Rectal smooth muscle tissue (tissue), 1 donor: ENCODE measurements at regions not wholly inside any gene's neighbourhood (a gene's known extent, or its start where the extent isn't known, plus 50 kb on each side); places are given as distances from the start of the nearest gene placed in this dataset.

Experiments used
- H3K27ac ChIP-seq: one replicate; pipeline ENCODE4 v1.7.0; 2013; ENCODE audit warnings: low read depth, low read length, inconsistent platforms
- H3K27me3 ChIP-seq: one replicate; pipeline ENCODE4 v1.7.0; 2013; ENCODE audit warnings: low read length; ENCODE audit not compliant: control insufficient read depth, insufficient read depth
- H3K36me3 ChIP-seq: one replicate; pipeline ENCODE4 v1.7.0; 2013; ENCODE audit warnings: low read length; ENCODE audit not compliant: control insufficient read depth, insufficient read depth
- H3K4me1 ChIP-seq: one replicate; pipeline ENCODE4 v1.7.0; 2013; ENCODE audit warnings: low read length; ENCODE audit not compliant: control insufficient read depth, insufficient read depth
- H3K4me3 ChIP-seq: one replicate; pipeline ENCODE4 v1.7.0; 2013; ENCODE audit warnings: low read length
- H3K9ac ChIP-seq: one replicate; pipeline ENCODE4 v1.7.0; 2013; ENCODE audit warnings: low read length

DNA sequence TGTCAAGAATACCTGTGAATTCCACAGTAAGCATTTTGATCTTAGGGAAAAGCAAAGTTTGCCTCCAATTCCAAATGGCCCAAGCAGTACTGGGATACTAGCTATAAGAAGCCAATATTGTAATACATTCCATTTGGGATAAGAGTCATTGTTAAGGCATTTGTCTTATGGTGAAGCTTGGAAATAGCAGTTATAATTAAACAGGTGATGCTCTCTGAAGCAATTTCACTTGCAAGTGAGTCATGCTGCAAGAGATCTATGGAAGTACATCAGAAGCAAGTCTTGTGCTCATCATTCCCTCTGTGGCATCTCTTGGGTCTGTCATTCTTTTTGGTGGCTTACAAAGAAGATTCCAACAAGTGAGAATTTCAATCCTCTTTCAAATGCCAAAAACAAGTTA lies 386.4 kb upstream of the RPS6KA3 start:
- no peaks in the 10 kb centered on the region for H3K36me3 ChIP-seq
- H3K27ac ChIP-seq = no peak overlapping the region
- H3K9ac ChIP-seq = no peak overlapping the region
- no peaks in the 10 kb centered on the region for H3K4me1 ChIP-seq
- H3K4me3 ChIP-seq = no peak overlapping the region
- no peaks in the 10 kb centered on the region for H3K27me3 ChIP-seq

DNA sequence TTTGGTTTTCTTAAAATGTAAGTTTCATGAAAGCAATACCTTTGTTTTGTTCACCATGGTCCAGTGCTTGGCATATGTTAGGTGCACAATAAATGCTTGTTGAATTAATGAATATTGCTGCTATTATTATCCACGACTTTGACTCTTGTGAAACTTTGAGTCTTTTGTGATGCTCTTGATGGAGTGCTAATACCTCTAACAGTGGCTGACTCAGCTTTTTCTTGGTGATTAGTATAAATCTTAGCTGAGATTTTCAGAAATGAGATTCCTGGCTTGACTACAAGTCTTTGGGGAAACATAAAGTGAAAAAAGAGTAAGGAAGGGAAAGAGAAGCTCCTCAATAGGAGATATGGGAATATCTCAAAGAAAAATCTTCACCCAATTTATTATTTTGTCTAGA lies 375.2 kb upstream of the RPS6KA3 start:
- Histone ChIP-seq H3K27ac (no peak overlapping the region), H3K4me3 (no peak overlapping the region), H3K36me3 (no peaks in the 10 kb centered on the region), H3K27me3 (no peaks in the 10 kb centered on the region), H3K9ac (no peak overlapping the region), H3K4me1 (no peaks in the 10 kb centered on the region)

DNA sequence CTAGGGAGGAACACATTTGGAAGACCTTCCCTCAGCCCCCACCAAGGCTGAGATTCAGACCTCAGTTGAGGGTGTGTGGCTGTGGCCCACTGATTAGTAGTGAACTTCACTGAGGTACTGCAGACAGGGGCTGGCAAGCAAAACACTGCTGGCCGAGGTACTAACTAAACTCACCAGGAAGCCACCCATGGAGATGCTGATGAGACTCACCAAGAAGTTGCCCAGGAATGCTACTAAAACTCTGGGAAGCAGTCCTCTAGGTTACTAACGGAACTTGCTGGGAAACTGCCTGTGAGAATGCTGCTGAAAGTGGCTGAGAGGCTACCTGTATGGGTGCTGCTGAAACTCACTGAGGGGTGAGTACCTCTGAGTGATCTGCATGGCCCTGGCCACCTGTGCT lies 372.4 kb upstream of the RPS6KA3 start:
- H3K4me1 ChIP-seq = no peaks in the 10 kb centered on the region
- H3K36me3 ChIP-seq = no peaks in the 10 kb centered on the region
- H3K27me3 ChIP-seq = no peaks in the 10 kb centered on the region
- H3K4me3 ChIP-seq = no peak overlapping the region
- no peak overlapping the region for H3K9ac ChIP-seq
- H3K27ac ChIP-seq = no peak overlapping the region

- H3K36me3 ChIP-seq = no peaks in the 10 kb centered on the region
- no peaks in the 10 kb centered on the region for H3K27me3 ChIP-seq
- no peaks in the 10 kb centered on the region for H3K4me1 ChIP-seq
Observed at GRCh38 chrX:20637351-20637750, 370.6 kb upstream of the RPS6KA3 start.

GRCh38 chrX:20633451-20633850 lies 366.7 kb upstream of the RPS6KA3 start:
- Histone ChIP-seq H3K4me3 (no peak overlapping the region), H3K9ac (no peak overlapping the region), H3K27me3 (no peaks in the 10 kb centered on the region), H3K36me3 (no peaks in the 10 kb centered on the region), H3K4me1 (no peaks in the 10 kb centered on the region), H3K27ac (no peak overlapping the region)

More at GRCh38 chrX:20637351-20637750, 370.6 kb upstream of the RPS6KA3 start:
- Histone ChIP-seq H3K4me3 (no peak overlapping the region), H3K9ac (no peak overlapping the region), H3K27ac (no peak overlapping the region)

GRCh38 chrX:20623448-20623847 lies 356.7 kb upstream of the RPS6KA3 start:
- Histone ChIP-seq H3K9ac (no peak overlapping the region), H3K36me3 (no peaks in the 10 kb centered on the region), H3K27me3 (no peaks in the 10 kb centered on the region), H3K4me1 (no peaks in the 10 kb centered on the region), H3K27ac (no peak overlapping the region), H3K4me3 (no peak overlapping the region)

- H3K4me1 ChIP-seq = no peaks in the 10 kb centered on the region
- H3K36me3 ChIP-seq = no peaks in the 10 kb centered on the region
- H3K27ac ChIP-seq = no peak overlapping the region
- no peak overlapping the region for H3K9ac ChIP-seq
- no peak overlapping the region for H3K4me3 ChIP-seq
- no peaks in the 10 kb centered on the region for H3K27me3 ChIP-seq
Observed at GRCh38 chrX:20620306-20620705, 353.6 kb upstream of the RPS6KA3 start.

DNA sequence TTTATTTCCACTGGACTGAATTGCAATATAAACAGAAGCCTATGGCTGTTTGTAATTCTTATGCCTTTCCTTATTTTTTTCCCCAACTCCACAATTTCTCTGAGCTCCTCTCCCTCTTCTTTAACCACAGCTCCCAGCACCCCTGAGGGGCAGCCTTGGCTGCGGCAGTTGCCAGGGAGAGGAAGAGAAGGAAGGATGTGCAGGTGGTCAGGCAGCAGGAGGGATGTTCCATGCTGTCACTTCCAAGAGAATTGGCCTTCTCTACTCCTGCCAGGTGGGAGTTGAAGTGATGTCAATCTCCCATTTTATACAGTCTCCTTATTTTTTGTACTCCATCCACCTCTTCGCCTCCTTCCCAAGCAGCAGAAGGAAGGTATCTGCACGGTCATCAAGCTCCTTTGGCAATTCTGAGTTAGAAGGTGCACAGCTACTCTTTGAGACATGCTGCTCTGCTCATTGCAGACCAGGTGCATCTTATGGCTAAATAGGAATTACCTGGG lies 343.3 kb upstream of the RPS6KA3 start:
- no peaks in the 10 kb centered on the region for H3K4me1 ChIP-seq
- H3K27me3 ChIP-seq = no peaks in the 10 kb centered on the region
- H3K4me3 ChIP-seq = no peak overlapping the region
- H3K36me3 ChIP-seq = no peaks in the 10 kb centered on the region
- no peak overlapping the region for H3K9ac ChIP-seq
- H3K27ac ChIP-seq = no peak overlapping the region

DNA sequence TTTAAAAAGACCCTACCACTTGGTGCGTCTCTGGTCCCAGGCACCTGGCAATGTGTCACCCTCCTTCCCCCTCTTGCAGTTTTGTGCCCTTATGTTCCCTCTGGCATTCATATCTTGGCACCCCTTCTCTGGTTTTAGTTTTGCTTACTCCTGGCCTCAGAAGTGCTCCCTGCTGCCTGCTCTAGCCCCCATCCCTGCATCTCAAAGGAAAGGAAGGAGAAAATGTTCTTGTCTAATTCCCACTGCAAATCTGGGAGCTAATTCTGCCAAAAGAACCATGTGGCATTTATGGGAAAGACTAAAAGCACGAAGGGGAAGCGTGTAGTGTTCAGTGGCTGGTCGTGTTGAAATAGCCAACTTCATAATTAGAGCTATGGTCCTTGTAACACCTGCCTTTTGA lies 340.1 kb upstream of the RPS6KA3 start:
- no peaks in the 10 kb centered on the region for H3K27me3 ChIP-seq
- no peak overlapping the region for H3K27ac ChIP-seq
- H3K9ac ChIP-seq = no peak overlapping the region
- no peaks in the 10 kb centered on the region for H3K4me1 ChIP-seq
- no peaks in the 10 kb centered on the region for H3K36me3 ChIP-seq
- H3K4me3 ChIP-seq = no peak overlapping the region

DNA sequence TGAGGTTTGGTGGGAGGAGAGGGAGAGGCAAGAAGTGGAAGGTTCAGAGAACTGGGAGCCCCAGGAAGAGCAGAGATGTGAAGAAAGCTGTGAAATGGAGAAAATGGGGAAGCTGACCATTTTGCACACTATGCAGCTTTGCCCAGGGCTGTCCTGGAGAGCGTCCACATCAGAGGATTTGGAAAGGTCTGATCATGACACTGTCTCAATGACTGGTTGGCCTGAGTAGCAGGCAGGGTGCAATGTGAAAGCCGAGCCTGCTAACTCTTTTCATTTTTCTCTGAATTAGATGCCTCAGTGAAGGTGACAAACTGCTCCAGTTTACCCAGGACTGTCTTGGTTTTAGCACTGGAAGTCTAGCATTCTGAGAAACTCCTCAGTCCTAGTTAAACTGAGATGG lies 330.1 kb upstream of the RPS6KA3 start:
- Histone ChIP-seq H3K27me3 (no peaks in the 10 kb centered on the region), H3K4me1 (no peaks in the 10 kb centered on the region), H3K27ac (no peak overlapping the region), H3K36me3 (no peaks in the 10 kb centered on the region), H3K4me3 (no peak overlapping the region), H3K9ac (no peak overlapping the region)

GRCh38 chrX:20595928-20596575 lies 329.3 kb upstream of the RPS6KA3 start:
- no peak overlapping the region for H3K27ac ChIP-seq
- no peaks in the 10 kb centered on the region for H3K4me1 ChIP-seq
- no peak overlapping the region for H3K4me3 ChIP-seq
- H3K36me3 ChIP-seq = no peaks in the 10 kb centered on the region
- H3K9ac ChIP-seq = no peak overlapping the region
- H3K27me3 ChIP-seq = no peaks in the 10 kb centered on the region

GRCh38 chrX:20594985-20595384 lies 328.3 kb upstream of the RPS6KA3 start:
- H3K36me3 ChIP-seq = no peaks in the 10 kb centered on the region
- no peak overlapping the region for H3K9ac ChIP-seq

GRCh38 chrX:20593836-20594235 lies 327.1 kb upstream of the RPS6KA3 start:
- Histone ChIP-seq H3K4me3 (no peak overlapping the region), H3K9ac (no peak overlapping the region), H3K27ac (no peak overlapping the region)

More at GRCh38 chrX:20594985-20595384, 328.3 kb upstream of the RPS6KA3 start:
- Histone ChIP-seq H3K27ac (no peak overlapping the region), H3K27me3 (no peaks in the 10 kb centered on the region), H3K4me1 (no peaks in the 10 kb centered on the region), H3K4me3 (no peak overlapping the region)

More at GRCh38 chrX:20593836-20594235, 327.1 kb upstream of the RPS6KA3 start:
- H3K4me1 ChIP-seq = no peaks in the 10 kb centered on the region
- no peaks in the 10 kb centered on the region for H3K27me3 ChIP-seq
- H3K36me3 ChIP-seq = no peaks in the 10 kb centered on the region
